Fibroblast of the aortic adventitia (primary cell): ENCODE measurements at regions not wholly inside any gene's neighbourhood (a gene's known extent, or its start where the extent isn't known, plus 50 kb on each side); places are given as distances from the start of the nearest gene placed in this dataset.

Source experiments
- DNase-seq: peaks from one replicate; pipeline ENCODE4 v3.0.0-alpha.2; 2010; ENCODE audit warnings: low read depth
- H3K4me3 ChIP-seq: 2 replicates; pipeline ENCODE4 v1.5.1; 2011; ENCODE audit warnings: low read depth, mild to moderate bottlenecking, control low read depth, low read length, moderate library complexity
- TF ChIP-seq, protein P1 (sequence below): IDR thresholded peaks from 2 replicates; pipeline ENCODE4 v1.5.1; 2011; ENCODE audit warnings: mild to moderate bottlenecking, low read length, control low read depth, inconsistent platforms; ENCODE audit not compliant: insufficient read depth

GRCh38 chr18:22560275-22560610 is 142.5 kb upstream of the CTAGE1 start:
- peak overlapping the region; percentile 63 for H3K4me3 ChIP-seq
- TF ChIP-seq, protein P1, sequence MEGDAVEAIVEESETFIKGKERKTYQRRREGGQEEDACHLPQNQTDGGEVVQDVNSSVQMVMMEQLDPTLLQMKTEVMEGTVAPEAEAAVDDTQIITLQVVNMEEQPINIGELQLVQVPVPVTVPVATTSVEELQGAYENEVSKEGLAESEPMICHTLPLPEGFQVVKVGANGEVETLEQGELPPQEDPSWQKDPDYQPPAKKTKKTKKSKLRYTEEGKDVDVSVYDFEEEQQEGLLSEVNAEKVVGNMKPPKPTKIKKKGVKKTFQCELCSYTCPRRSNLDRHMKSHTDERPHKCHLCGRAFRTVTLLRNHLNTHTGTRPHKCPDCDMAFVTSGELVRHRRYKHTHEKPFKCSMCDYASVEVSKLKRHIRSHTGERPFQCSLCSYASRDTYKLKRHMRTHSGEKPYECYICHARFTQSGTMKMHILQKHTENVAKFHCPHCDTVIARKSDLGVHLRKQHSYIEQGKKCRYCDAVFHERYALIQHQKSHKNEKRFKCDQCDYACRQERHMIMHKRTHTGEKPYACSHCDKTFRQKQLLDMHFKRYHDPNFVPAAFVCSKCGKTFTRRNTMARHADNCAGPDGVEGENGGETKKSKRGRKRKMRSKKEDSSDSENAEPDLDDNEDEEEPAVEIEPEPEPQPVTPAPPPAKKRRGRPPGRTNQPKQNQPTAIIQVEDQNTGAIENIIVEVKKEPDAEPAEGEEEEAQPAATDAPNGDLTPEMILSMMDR, result no peak
- DNase-seq, result no peak

DNA sequence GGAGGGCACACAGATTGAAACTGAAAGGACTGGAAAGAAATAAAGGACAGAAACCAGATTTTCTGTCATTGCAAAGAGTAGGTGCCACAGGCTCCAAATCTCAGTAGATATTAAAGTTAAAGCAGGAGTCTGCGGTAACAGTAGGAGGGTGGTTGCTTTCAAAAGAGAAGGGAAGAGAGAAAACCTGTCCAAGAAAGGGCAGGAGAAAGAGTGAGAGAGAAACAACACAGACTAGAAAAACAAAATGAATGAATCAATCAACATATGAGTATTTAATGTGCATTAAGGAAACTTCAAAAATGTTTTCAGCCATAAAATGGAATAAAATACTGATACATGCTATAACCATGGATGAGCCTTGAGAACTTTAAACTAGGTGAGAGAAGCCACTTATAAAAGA is 143.1 kb upstream of the CTAGE1 start:
- peak overlapping the region; percentile 63 for H3K4me3 ChIP-seq
- TF ChIP-seq, protein P1, result no peak

DNA sequence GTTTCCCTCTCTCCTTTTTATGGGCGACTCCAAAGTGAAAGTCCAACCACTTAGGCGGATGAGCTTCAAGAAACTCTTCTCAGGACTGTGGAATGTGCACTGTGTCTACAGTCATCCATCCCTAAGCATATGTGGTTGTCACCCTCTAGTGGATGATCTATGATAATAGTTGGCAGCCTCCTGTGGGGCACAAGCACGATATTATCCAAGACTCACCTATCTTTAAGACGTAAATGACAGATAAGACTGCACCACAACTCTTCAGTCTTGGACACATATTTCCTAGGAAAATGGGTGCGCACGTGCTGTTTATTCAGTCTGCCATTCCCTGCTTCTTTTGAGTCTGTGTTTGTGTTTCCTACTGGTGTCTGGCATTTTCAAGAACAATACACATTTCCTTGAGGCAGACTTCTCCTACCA is 145.5 kb upstream of the CTAGE1 start:
- peak overlapping the region; percentile 69 for H3K4me3 ChIP-seq
- DNase-seq, result peak; percentile 99
- TF ChIP-seq, protein P1, result peak; percentile 70

More for the DNA sequence above, 143.1 kb upstream of the CTAGE1 start:
- no peak for DNase-seq

DNA sequence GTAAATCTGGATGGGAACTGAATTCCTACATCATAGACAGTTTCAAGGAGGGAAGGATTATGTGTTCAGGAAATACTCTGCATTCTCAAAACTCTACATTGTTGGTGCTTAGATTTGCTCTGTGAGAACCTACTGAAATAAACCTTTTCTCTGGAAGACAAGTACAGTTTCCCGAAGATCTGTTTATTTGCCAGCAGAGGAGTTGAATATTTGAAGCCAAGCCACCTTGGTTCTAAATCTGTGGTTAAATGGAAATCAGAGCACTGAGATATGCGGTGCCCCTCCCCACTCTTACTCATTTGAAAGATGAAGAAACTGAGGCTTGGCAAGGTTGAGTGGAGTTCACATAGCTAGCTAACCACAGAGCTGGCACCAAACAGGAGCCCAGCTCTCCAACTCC is 146.3 kb upstream of the CTAGE1 start:
- TF ChIP-seq, protein P1, result no peak
- peak; percentile 96 for DNase-seq
- H3K4me3 ChIP-seq, result no peak overlapping the region

DNA sequence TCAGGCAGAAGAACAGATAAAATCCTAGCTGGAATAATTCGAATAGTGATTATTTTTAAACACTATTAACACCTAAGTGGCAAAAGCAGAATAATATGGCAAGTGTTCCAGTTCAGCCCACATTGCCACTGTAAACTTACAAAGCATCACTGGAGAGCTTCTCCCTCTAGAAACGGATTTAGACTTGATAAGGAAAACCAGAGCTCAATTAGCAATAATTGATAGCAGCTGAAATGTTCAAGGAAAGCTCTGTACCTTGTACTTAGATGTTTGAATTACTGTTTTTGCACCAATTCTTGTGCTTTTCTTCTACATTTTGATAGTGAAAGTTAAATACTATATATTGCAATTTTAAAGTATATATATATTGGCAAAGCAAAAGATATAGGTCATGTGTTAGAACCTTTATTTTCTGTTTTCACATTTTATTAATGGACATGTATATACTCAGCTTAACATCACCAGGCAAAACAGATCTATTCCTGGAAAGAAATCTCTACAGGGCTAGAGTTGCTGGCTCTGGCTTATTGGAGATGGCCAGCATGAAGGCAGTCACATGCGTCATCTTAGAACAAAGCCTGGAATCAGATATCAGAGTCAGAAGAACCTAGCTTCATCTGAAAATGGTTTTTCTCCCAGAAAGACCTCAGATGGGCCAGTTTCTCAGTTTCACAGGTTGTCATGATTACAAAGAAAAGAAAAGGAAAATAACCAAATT is 149.1 kb upstream of the CTAGE1 start:
- no peak overlapping the region for H3K4me3 ChIP-seq
- peak; percentile 61 for DNase-seq
- TF ChIP-seq, protein P1, result no peak

GRCh38 chr18:22567794-22568193 is 150.1 kb upstream of the CTAGE1 start:
- no peak for DNase-seq
- TF ChIP-seq, protein P1, result no peak
- H3K4me3 ChIP-seq, result no peak overlapping the region

- no peak overlapping the region for H3K4me3 ChIP-seq
- TF ChIP-seq, protein P1, result no peak
- DNase-seq, result no peak
Observed at GRCh38 chr18:22570492-22570891, 152.8 kb upstream of the CTAGE1 start.
